Body of pancreas (tissue), 4 donors: ENCODE measurements at regions not wholly inside any gene's neighbourhood (a gene's known extent, or its start where the extent isn't known, plus 50 kb on each side); places are given as distances from the start of the nearest gene placed in this dataset.

ENCODE experiments used
- ATAC-seq: fragments of 150-250 bp; one replicate; pipeline ENCODE4 v1.9.1; 2016
- DNase-seq, 4 donors: peaks; one replicate each; pipeline ENCODE4 v3.0.0-alpha.2; 2019
- H3K27ac ChIP-seq, 4 donors: fragments of 200-600 bp; sonication (generic); 1 replicate in 3 of 4; 2 replicates in 1 of 4; pipeline versions ENCODE4 v1.5.1 to v1.6.1; 2016 to 2019; ENCODE audit warnings: mild to moderate bottlenecking in 1 of 4, mixed read lengths in 1 of 4, moderate library complexity in 1 of 4
- H3K27me3 ChIP-seq, 2 donors: fragments of 200-600 bp; sonication (generic); one replicate each; pipeline ENCODE4 v1.6.0; 2016; ENCODE audit warnings: mild to moderate bottlenecking in 1 of 2
- H3K36me3 ChIP-seq, 2 donors: fragments of 200-600 bp; sonication (generic); replicated peaks in 1 of 2; 2 replicates each; pipeline ENCODE4 v1.5.1; 2016; ENCODE audit warnings: low read depth in 2 of 2; ENCODE audit not compliant: insufficient read depth in 1 of 2
- H3K4me1 ChIP-seq: fragments of 200-600 bp; sonication (generic); one replicate; pipeline ENCODE4 v1.6.0; 2016
- H3K4me3 ChIP-seq, 2 donors: fragments of 200-600 bp; sonication (generic); 1 replicate in 1 of 2; 2 replicates in 1 of 2; pipeline ENCODE4 v1.5.1; 2016 to 2019
- H3K9me3 ChIP-seq, 3 donors: fragments of 200-600 bp; sonication (generic); 1 replicate in 2 of 3; 2 replicates in 1 of 3; pipeline ENCODE4 v1.5.1; 2016
- CTCF ChIP-seq, 7 experiments: fragments of 450-650 bp in 4 of 7; fragments of 200-600 bp in 3 of 7; sonication (generic) in 3 of 7; IDR thresholded peaks; one replicate each; pipeline ENCODE4 v1.5.1; 2016 to 2019; ENCODE audit warnings: antibody characterized with exemption in 7 of 7
- POLR2A ChIP-seq, 3 donors: fragments of 450-650 bp; IDR thresholded peaks; one replicate each; pipeline ENCODE4 v1.6.1; 2016; ENCODE audit warnings: antibody characterized with exemption in 3 of 3, mild to moderate bottlenecking in 2 of 3
- WGBS, 2 donors: methylation state at CpG; one replicate each; pipeline ENCODE4 v1.1.5; 2017; 5-methylcytosine and 5-hydroxymethylcytosine counted together
- intact Hi-C: fragments of 100-400 bp; cut with DNase I; formaldehyde crosslinking; loops from one replicate; pipeline ENCODE4 v1.15.1; 2023

GRCh38 chr1:29454616-29455380, 218.5 kb downstream of the PTPRU start:
- Histone ChIP-seq H3K4me3 (no peak overlapping the region), H3K4me1 (no peaks in the 10 kb centered on the region), H3K27me3 (no peaks in the 10 kb centered on the region), H3K36me3 (no peaks in the 10 kb centered on the region), H3K27ac (no peak overlapping the region), H3K9me3 (no peaks in the 10 kb centered on the region)
- no peak for DNase-seq
- ATAC-seq: no peak
- intact Hi-C loops: no loop called here
- 65 to 75% methylated on average over 4 to 13 of the region's 13 CpGs for WGBS, 2 donors
- no peak for TF ChIP-seq POLR2A (IDR thresholded peaks at IDR 0.05)
- TF ChIP-seq CTCF (IDR thresholded peaks at IDR 0.05): no peak

- no peak for ATAC-seq
- peak in 5 of 7 experiments; percentile 7 to 50 (median 37) for TF ChIP-seq CTCF (IDR thresholded peaks at IDR 0.05)
- TF ChIP-seq POLR2A (IDR thresholded peaks at IDR 0.05): no peak
- intact Hi-C loops: no loop called here
These were observed 217.3 kb downstream of the PTPRU start for GRCh38 chr1:29453502-29454240.

GRCh38 chr1:29452463-29453230, 216.3 kb downstream of the PTPRU start:
- 57 to 82% methylated on average over 8 to 9 of the region's 10 CpGs for WGBS, 2 donors
- no peak for TF ChIP-seq CTCF (IDR thresholded peaks at IDR 0.05)
- no peak for TF ChIP-seq POLR2A (IDR thresholded peaks at IDR 0.05)
- H3K9me3 ChIP-seq: no peaks in the 10 kb centered on the region
- H3K4me3 ChIP-seq: no peak overlapping the region
- no peaks in the 10 kb centered on the region for H3K36me3 ChIP-seq
- intact Hi-C loops: no loop called here
- H3K27ac ChIP-seq: no peak overlapping the region
- no peaks in the 10 kb centered on the region for H3K4me1 ChIP-seq
- ATAC-seq (no peak), DNase-seq (no peak)
- no peaks in the 10 kb centered on the region for H3K27me3 ChIP-seq

More at GRCh38 chr1:29453502-29454240, 217.3 kb downstream of the PTPRU start:
- DNase-seq: peak; percentile 15 to 46 (median 44)
- Histone ChIP-seq H3K4me1 (no peaks in the 10 kb centered on the region), H3K27ac (no peak overlapping the region), H3K27me3 (no peaks in the 10 kb centered on the region), H3K4me3 (no peak overlapping the region), H3K9me3 (no peaks in the 10 kb centered on the region), H3K36me3 (no peaks in the 10 kb centered on the region)
- 14 to 22% methylated on average over 6 to 8 of the region's 8 CpGs for WGBS, 2 donors

GRCh38 chr1:29451368-29451892, 215.1 kb downstream of the PTPRU start:
- 42 to 62% methylated on average over 14 to 16 of the region's 16 CpGs for whole genome bisulfite sequencing, 2 donors
- Histone ChIP-seq H3K9me3 (no peaks in the 10 kb centered on the region), H3K4me3 (no peak overlapping the region), H3K36me3 (no peaks in the 10 kb centered on the region), H3K27ac (no peak overlapping the region), H3K27me3 (no peaks in the 10 kb centered on the region), H3K4me1 (no peaks in the 10 kb centered on the region)
- ATAC-seq (no peak), DNase-seq (no peak)
- no peak for TF ChIP-seq POLR2A (IDR thresholded peaks at IDR 0.05)
- TF ChIP-seq CTCF (IDR thresholded peaks at IDR 0.05): no peak
- intact Hi-C loops: no loop called here
